GM23338 (cell line): ENCODE measurements at regions not wholly inside any gene's neighbourhood (a gene's known extent, or its start where the extent isn't known, plus 50 kb on each side); places are given as distances from the start of the nearest gene placed in this dataset.

Source experiments
- ATAC-seq: fragments of 200-7000 bp; cut with Tn5 transposase; 3 replicates; pipeline ENCODE4 v1.9.1; 2020
- DNase-seq: peaks from one replicate; pipeline ENCODE4 v3.0.0-alpha.2; 2015; ENCODE audit warnings: low spot score
- H2AFZ ChIP-seq: fragments of 200-600 bp; sonication (generic); 2 replicates; pipeline ENCODE4 v1.8.0; 2016; ENCODE audit warnings: antibody characterized with exemption, mild to moderate bottlenecking, moderate library complexity
- H3F3A ChIP-seq: fragments of 200-600 bp; sonication (generic); replicated peaks from 2 replicates; pipeline ENCODE4 v1.8.0; 2017; ENCODE audit warnings: antibody characterized with exemption, mixed run types, low read depth
- H3K27ac ChIP-seq: fragments of 200-600 bp; sonication (generic); 2 replicates; pipeline ENCODE4 v1.6.1; 2016; ENCODE audit warnings: low read depth
- H3K27me3 ChIP-seq: fragments of 200-600 bp; sonication (generic); 2 replicates; pipeline ENCODE4 v1.8.0; 2016; ENCODE audit warnings: mild to moderate bottlenecking, mixed run types, moderate library complexity; ENCODE audit not compliant: insufficient read depth
- H3K36me3 ChIP-seq: fragments of 200-600 bp; sonication (generic); 2 replicates; pipeline ENCODE4 v1.8.0; 2016; ENCODE audit warnings: mild to moderate bottlenecking; ENCODE audit not compliant: insufficient read depth
- H3K4me1 ChIP-seq: fragments of 200-600 bp; sonication (generic); 2 replicates; pipeline ENCODE4 v1.8.0; 2016; ENCODE audit warnings: mild to moderate bottlenecking, moderate library complexity; ENCODE audit not compliant: insufficient read depth
- H3K4me2 ChIP-seq: fragments of 200-600 bp; sonication (generic); 2 replicates; pipeline ENCODE4 v1.7.1; 2017; ENCODE audit warnings: mixed run types
- H3K4me3 ChIP-seq: fragments of 200-600 bp; sonication (generic); 2 replicates; pipeline ENCODE4 v1.6.1; 2016; ENCODE audit warnings: mixed run types
- H3K79me2 ChIP-seq: fragments of 200-600 bp; sonication (generic); replicated peaks from 2 replicates; pipeline ENCODE4 v1.8.0; 2017; ENCODE audit warnings: mild to moderate bottlenecking; ENCODE audit not compliant: insufficient read depth
- H3K9me2 ChIP-seq: fragments of 200-600 bp; sonication (generic); 2 replicates; pipeline ENCODE4 v1.8.0; 2017; ENCODE audit not compliant: insufficient read depth
- H4K20me1 ChIP-seq: fragments of 200-600 bp; sonication (generic); replicated peaks from 2 replicates; pipeline ENCODE4 v1.8.0; 2017; ENCODE audit warnings: mild to moderate bottlenecking; ENCODE audit not compliant: insufficient read depth
- H3K27ac Mint-ChIP-seq: 2 replicates; pipeline ENCODE4 v1.8.0; 2020; ENCODE audit warnings: inconsistent platforms, mild to moderate bottlenecking, moderate library complexity, mixed read lengths
- H3K27me3 Mint-ChIP-seq: 3 replicates; pipeline ENCODE4 v1.8.0; 2022; ENCODE audit warnings: low read depth, mild to moderate bottlenecking, moderate library complexity, mixed read lengths, inconsistent platforms; ENCODE audit not compliant: insufficient read depth, poor library complexity
- H3K36me3 Mint-ChIP-seq: 3 replicates; pipeline ENCODE4 v1.8.0; 2021; ENCODE audit warnings: low read depth, mild to moderate bottlenecking, inconsistent platforms, moderate library complexity, mixed read lengths
- H3K4me1 Mint-ChIP-seq: 3 replicates; pipeline ENCODE4 v1.8.0; 2020; ENCODE audit warnings: mild to moderate bottlenecking, inconsistent platforms, mixed read lengths
- H3K4me3 Mint-ChIP-seq: 3 replicates; pipeline ENCODE4 v1.8.0; 2021; ENCODE audit warnings: moderate library complexity, mild to moderate bottlenecking, inconsistent platforms, mixed read lengths
- H3K9me3 Mint-ChIP-seq: 3 replicates; pipeline ENCODE4 v1.8.0; 2020; ENCODE audit warnings: moderate library complexity, mild to moderate bottlenecking, inconsistent platforms, mixed read lengths
- CREB1 ChIP-seq: fragments of 250-450 bp; sonication (Bioruptor Pico); IDR thresholded peaks from 2 replicates; pipeline ENCODE4 v1.5.0; 2020; ENCODE audit warnings: low read depth, mild to moderate bottlenecking, moderate library complexity
- CTCF ChIP-seq, 2 experiments: fragments of 200-600 bp in 1 of 2; sonication (generic) in 1 of 2; conservative IDR thresholded peaks; 2 replicates each; pipeline versions ENCODE4 v1.5.1 to v1.6.1; 2016 to 2017; ENCODE audit warnings: antibody characterized with exemption in 2 of 2, low read depth in 2 of 2, mild to moderate bottlenecking in 2 of 2, moderate library complexity in 1 of 2
- EZH2 ChIP-seq: fragments of 200-600 bp; sonication (generic); IDR thresholded peaks from one replicate; pipeline ENCODE4 v1.8.0; 2017; ENCODE audit warnings: antibody characterized with exemption, mild to moderate bottlenecking, low read depth; ENCODE audit not compliant: unreplicated experiment
- EZH2phosphoT487 ChIP-seq: fragments of 200-600 bp; sonication (generic); IDR thresholded peaks from one replicate; pipeline ENCODE4 v1.8.1; 2018; ENCODE audit warnings: antibody characterized with exemption; ENCODE audit not compliant: unreplicated experiment
- JUNB ChIP-seq: IDR thresholded peaks from one replicate; pipeline ENCODE4 v1.6.1; 2016; ENCODE audit warnings: antibody characterized with exemption; ENCODE audit not compliant: unreplicated experiment
- NANOG ChIP-seq: IDR thresholded peaks from 2 replicates; pipeline ENCODE4 v1.6.1; 2016; ENCODE audit warnings: antibody characterized with exemption, borderline replicate concordance
- REST ChIP-seq: IDR thresholded peaks from one replicate; pipeline ENCODE4 v1.6.1; 2018; ENCODE audit warnings: antibody characterized with exemption; ENCODE audit not compliant: unreplicated experiment
- ZNF331 ChIP-seq: fragments of 250-450 bp; sonication (Bioruptor Pico); IDR thresholded peaks from 2 replicates; pipeline ENCODE4 v1.5.0; 2020; ENCODE audit warnings: low read depth, mild to moderate bottlenecking, moderate library complexity
- ZNF462 ChIP-seq: fragments of 250-450 bp; sonication (Bioruptor Pico); IDR thresholded peaks from 2 replicates; pipeline ENCODE4 v1.5.0; 2020; ENCODE audit warnings: mild to moderate bottlenecking, moderate library complexity
- TF ChIP-seq, protein P1 (sequence below): IDR thresholded peaks from 2 replicates; pipeline ENCODE4 v1.6.1; 2016; ENCODE audit warnings: antibody characterized with exemption

DNA sequence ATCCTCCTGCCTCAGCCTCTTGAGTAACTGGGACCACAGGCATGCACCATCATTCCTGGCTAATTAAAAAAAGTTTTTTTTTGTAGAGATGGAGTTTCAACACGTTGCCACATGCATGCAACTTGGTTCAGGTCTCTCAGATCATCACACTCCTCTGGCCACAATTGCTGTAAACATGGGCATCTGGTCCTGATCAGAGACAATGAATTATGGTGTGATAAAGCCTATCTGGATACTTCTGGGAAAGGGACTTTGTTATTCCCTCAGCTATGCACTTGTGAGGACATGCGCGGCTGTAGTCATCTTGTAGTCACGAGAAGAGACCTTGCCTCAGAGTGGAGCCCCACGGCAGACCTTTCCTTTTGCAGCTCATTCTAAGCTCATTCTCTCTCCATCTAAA lies 210.9 kb upstream of the ZFP64 start:
- ATAC-seq (no peak), DNase-seq (no peak)
- Mint-ChIP-seq H3K36me3 (no peaks in the 10 kb centered on the region), H3K4me1 (no peaks in the 10 kb centered on the region), H3K27ac (no peak overlapping the region), H3K9me3 (peaks cover 2% of the 10 kb centered on the region; the same call in 1 of the 3 replicates), H3K27me3 (peaks cover 2% of the 10 kb centered on the region), H3K4me3 (no peak overlapping the region)
- H4K20me1 ChIP-seq: no peaks in the 10 kb centered on the region
- H3K36me3 ChIP-seq: no peaks in the 10 kb centered on the region
- H3K4me2 ChIP-seq: no peak overlapping the region
- no peak for TF ChIP-seq JUNB
- TF ChIP-seq EZH2: no peak
- TF ChIP-seq ZNF331 (CRISPR knock-in tag): no peak
- no peak for TF ChIP-seq CTCF (conservative IDR thresholded peaks at IDR 0.05; ENCODE audit: low read depth in 2 of 2)
- TF ChIP-seq NANOG: no peak
- TF ChIP-seq, protein P1, sequence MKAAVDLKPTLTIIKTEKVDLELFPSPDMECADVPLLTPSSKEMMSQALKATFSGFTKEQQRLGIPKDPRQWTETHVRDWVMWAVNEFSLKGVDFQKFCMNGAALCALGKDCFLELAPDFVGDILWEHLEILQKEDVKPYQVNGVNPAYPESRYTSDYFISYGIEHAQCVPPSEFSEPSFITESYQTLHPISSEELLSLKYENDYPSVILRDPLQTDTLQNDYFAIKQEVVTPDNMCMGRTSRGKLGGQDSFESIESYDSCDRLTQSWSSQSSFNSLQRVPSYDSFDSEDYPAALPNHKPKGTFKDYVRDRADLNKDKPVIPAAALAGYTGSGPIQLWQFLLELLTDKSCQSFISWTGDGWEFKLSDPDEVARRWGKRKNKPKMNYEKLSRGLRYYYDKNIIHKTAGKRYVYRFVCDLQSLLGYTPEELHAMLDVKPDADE: no peak
- no peaks in the 10 kb centered on the region for H3K4me1 ChIP-seq
- no peaks in the 10 kb centered on the region for H3K79me2 ChIP-seq
- no peaks in the 10 kb centered on the region for H3F3A ChIP-seq
- peaks cover 10% of the 10 kb centered on the region; the same call in 1 of the 2 replicates for H3K9me2 ChIP-seq
- no peak overlapping the region for H3K27ac ChIP-seq
- peak overlapping the region; percentile 52; the same call in 1 of the 2 replicates for H2AFZ ChIP-seq
- no peaks in the 10 kb centered on the region for H3K27me3 ChIP-seq
- H3K4me3 ChIP-seq: no peak overlapping the region

GRCh38 chr20:52401431-52401830 lies 209.9 kb upstream of the ZFP64 start:
- Mint-ChIP-seq H3K4me3 (no peak overlapping the region), H3K9me3 (peaks cover 2% of the 10 kb centered on the region; the same call in 1 of the 3 replicates), H3K27me3 (peaks cover 2% of the 10 kb centered on the region), H3K36me3 (no peaks in the 10 kb centered on the region), H3K27ac (no peak overlapping the region), H3K4me1 (no peaks in the 10 kb centered on the region)
- H3F3A ChIP-seq: no peaks in the 10 kb centered on the region
- no peak for ATAC-seq
- H3K9me2 ChIP-seq: 0 out of 2 replicates have a peak, but pooled peaks cover 5% of the 10 kb centered on the region
- H4K20me1 ChIP-seq: no peaks in the 10 kb centered on the region
- H2AFZ ChIP-seq: no peak overlapping the region
- H3K79me2 ChIP-seq: no peaks in the 10 kb centered on the region
- H3K36me3 ChIP-seq: no peaks in the 10 kb centered on the region
- no peak overlapping the region for H3K4me2 ChIP-seq
- no peak for DNase-seq
- H3K27ac ChIP-seq: no peak overlapping the region
- H3K4me1 ChIP-seq: no peaks in the 10 kb centered on the region
- H3K4me3 ChIP-seq: no peak overlapping the region
- H3K27me3 ChIP-seq: no peaks in the 10 kb centered on the region
- TF ChIP-seq ZNF462 (CRISPR knock-in tag) (no peak), EZH2phosphoT487 (no peak), REST (no peak), ZNF331 (CRISPR knock-in tag) (no peak), CREB1 (CRISPR knock-in tag) (no peak)
